Adipocyte (in vitro differentiated cells): ENCODE measurements at regions not wholly inside any gene's neighbourhood (a gene's known extent, or its start where the extent isn't known, plus 50 kb on each side); places are given as distances from the start of the nearest gene placed in this dataset.
A peak's percentile ranks its signal among the peaks of the same experiment; 100 is the strongest.
"Not testable (repeated sequence)": the region's sequence is repeated elsewhere in the genome, so short reads cannot be mapped to it uniquely, and the experiment has no call there.

Source experiments
- DNase-seq: peaks from one replicate; pipeline ENCODE4 v3.0.0-alpha.2; 2015; ENCODE audit warnings: low read depth
- H3K27me3 ChIP-seq: replicated peaks from 2 replicates; pipeline ENCODE4 v1.7.0; 2013; ENCODE audit warnings: mild to moderate bottlenecking, low read length, moderate library complexity; ENCODE audit not compliant: control insufficient read depth, insufficient read depth
- H3K36me3 ChIP-seq: 2 replicates; pipeline ENCODE4 v1.7.0; 2013; ENCODE audit warnings: low read length, mild to moderate bottlenecking, moderate library complexity; ENCODE audit not compliant: control insufficient read depth, insufficient read depth, severe bottlenecking
- H3K4me1 ChIP-seq: 2 replicates; pipeline ENCODE4 v1.7.0; 2013; ENCODE audit warnings: mild to moderate bottlenecking, low read length, moderate library complexity; ENCODE audit not compliant: control insufficient read depth, insufficient read depth
- H3K4me3 ChIP-seq: 2 replicates; pipeline ENCODE4 v1.7.0; 2013; ENCODE audit warnings: mild to moderate bottlenecking, low read length, moderate library complexity
- H3K9ac ChIP-seq: 2 replicates; pipeline ENCODE4 v1.7.0; 2013; ENCODE audit warnings: mild to moderate bottlenecking, low read length, moderate library complexity
- H3K9me3 ChIP-seq: 2 replicates; pipeline ENCODE4 v1.7.0; 2013; ENCODE audit warnings: mild to moderate bottlenecking, low read length, moderate library complexity; ENCODE audit not compliant: control insufficient read depth

- Histone ChIP-seq H3K36me3 (no peaks in the 10 kb centered on the region), H3K9ac (no peak overlapping the region), H3K4me1 (no peaks in the 10 kb centered on the region), H3K4me3 (no peak overlapping the region), H3K27me3 (no peaks in the 10 kb centered on the region), H3K9me3 (no peaks in the 10 kb centered on the region)
- no peak for DNase-seq
Observed at GRCh38 chr1:198948895-198949659, 310.2 kb downstream of the PTPRC start.

- no peaks in the 10 kb centered on the region for H3K27me3 ChIP-seq
- no peaks in the 10 kb centered on the region for H3K4me1 ChIP-seq
- DNase-seq, result no peak
- peaks cover 8% of the 10 kb centered on the region for H3K9me3 ChIP-seq
- H3K9ac ChIP-seq, result no peak overlapping the region
- no peak overlapping the region for H3K4me3 ChIP-seq
- no peaks in the 10 kb centered on the region for H3K36me3 ChIP-seq
Observed at GRCh38 chr1:198950036-198950435, 311.2 kb downstream of the PTPRC start.

- no peak overlapping the region for H3K9ac ChIP-seq
- H3K36me3 ChIP-seq, result no peaks in the 10 kb centered on the region
- no peak for DNase-seq
- H3K4me1 ChIP-seq, result no peaks in the 10 kb centered on the region
- peaks cover 17% of the 10 kb centered on the region for H3K9me3 ChIP-seq
- no peak overlapping the region for H3K4me3 ChIP-seq
- H3K27me3 ChIP-seq, result no peaks in the 10 kb centered on the region
Observed at GRCh38 chr1:198955085-198955484, 316.2 kb downstream of the PTPRC start.

- Histone ChIP-seq H3K4me1 (no peaks in the 10 kb centered on the region), H3K9ac (no peak overlapping the region), H3K36me3 (no peaks in the 10 kb centered on the region), H3K27me3 (no peaks in the 10 kb centered on the region), H3K4me3 (no peak overlapping the region), H3K9me3 (peaks cover 17% of the 10 kb centered on the region)
- no peak for DNase-seq
Observed at GRCh38 chr1:198957044-198957443, 318.2 kb downstream of the PTPRC start.

DNA sequence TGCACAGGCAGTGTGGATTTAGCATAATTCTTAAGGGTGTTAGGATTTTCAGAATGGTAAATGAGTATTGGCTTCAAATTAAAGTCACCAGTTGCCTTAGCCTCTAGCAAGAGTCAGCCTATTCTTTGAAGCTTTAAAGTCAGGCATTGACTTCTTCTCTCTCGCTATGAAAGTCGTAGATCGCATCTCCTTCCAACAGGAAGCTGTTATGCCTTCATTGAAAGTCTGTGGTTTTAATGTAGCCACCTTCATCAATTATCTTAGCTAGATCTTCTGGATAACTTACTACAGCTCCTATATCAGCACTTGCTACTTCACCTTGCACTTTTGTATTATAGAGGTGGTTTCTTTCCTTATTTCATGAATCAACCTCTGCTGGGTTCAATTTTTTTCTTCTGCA lies 320.2 kb downstream of the PTPRC start:
- Histone ChIP-seq H3K4me3 (no peak overlapping the region), H3K4me1 (no peaks in the 10 kb centered on the region), H3K9ac (no peak overlapping the region), H3K9me3 (peaks cover 17% of the 10 kb centered on the region), H3K27me3 (no peaks in the 10 kb centered on the region), H3K36me3 (no peaks in the 10 kb centered on the region)
- DNase-seq, result no peak

GRCh38 chr1:198959676-198960075 lies 320.8 kb downstream of the PTPRC start:
- Histone ChIP-seq H3K4me1 (no peaks in the 10 kb centered on the region), H3K9me3 (peaks cover 13% of the 10 kb centered on the region), H3K27me3 (no peaks in the 10 kb centered on the region), H3K9ac (no peak overlapping the region), H3K36me3 (no peaks in the 10 kb centered on the region), H3K4me3 (no peak overlapping the region)
- DNase-seq, result no peak

- H3K9me3 ChIP-seq, result not testable (repeated sequence)
Observed at GRCh38 chr1:198963796-198964195, 325.0 kb downstream of the PTPRC start.

DNA sequence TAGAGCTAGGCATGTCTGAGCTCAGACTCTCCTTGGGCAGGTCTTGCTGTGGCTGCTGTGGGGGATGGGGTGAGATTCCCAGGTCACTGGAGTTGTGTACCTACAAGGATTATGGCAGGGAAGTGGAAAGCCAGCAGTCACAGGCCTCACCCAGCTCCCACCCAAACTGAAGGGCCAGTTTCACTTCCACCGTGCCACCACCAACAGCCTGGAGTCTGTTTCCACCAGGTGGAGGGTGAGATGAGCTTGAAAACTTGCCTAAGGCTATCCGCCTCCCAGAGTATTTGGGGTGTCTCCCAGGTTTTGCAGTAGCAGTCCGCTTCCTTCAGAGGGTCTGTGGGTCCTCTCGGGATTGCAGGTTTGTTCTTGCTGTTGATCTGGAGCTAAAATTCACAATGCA lies 327.7 kb downstream of the PTPRC start:
- Histone ChIP-seq H3K36me3 (no peaks in the 10 kb centered on the region), H3K9ac (no peak overlapping the region), H3K4me1 (no peaks in the 10 kb centered on the region), H3K9me3 (peaks cover 3% of the 10 kb centered on the region), H3K27me3 (no peaks in the 10 kb centered on the region), H3K4me3 (no peak overlapping the region)
- DNase-seq, result no peak

More at GRCh38 chr1:198963796-198964195, 325.0 kb downstream of the PTPRC start:
- H3K4me1 ChIP-seq, H3K9ac ChIP-seq, H3K36me3 ChIP-seq, H3K4me3 ChIP-seq, DNase-seq, H3K27me3 ChIP-seq: not testable (repeated sequence)

DNA sequence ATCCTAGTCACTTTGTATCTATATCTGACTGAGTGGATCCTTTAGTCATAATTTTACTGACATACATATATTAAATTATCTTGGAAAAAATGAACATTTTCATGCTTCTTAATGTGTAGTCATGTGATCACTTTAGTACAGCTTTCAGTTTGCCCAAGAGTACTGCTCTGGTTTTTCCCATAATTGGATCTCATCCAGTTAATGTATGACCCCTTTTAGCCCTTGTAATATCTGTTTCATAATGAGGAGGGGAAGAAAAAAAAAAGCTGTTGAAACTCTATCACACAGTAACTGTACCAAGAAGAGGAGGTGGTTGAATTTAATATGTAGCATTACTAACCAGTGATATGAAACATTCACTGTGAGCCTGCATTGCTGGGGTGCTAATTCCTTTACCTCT lies 328.7 kb downstream of the PTPRC start:
- H3K4me3 ChIP-seq, result no peak overlapping the region
- no peaks in the 10 kb centered on the region for H3K36me3 ChIP-seq
- H3K9me3 ChIP-seq, result peaks cover 3% of the 10 kb centered on the region
- no peaks in the 10 kb centered on the region for H3K4me1 ChIP-seq
- no peaks in the 10 kb centered on the region for H3K27me3 ChIP-seq
- H3K9ac ChIP-seq, result no peak overlapping the region
- no peak for DNase-seq

- no peaks in the 10 kb centered on the region for H3K4me1 ChIP-seq
- DNase-seq, result no peak
- H3K27me3 ChIP-seq, result no peaks in the 10 kb centered on the region
- no peak overlapping the region for H3K4me3 ChIP-seq
- H3K36me3 ChIP-seq, result no peaks in the 10 kb centered on the region
- peaks cover 3% of the 10 kb centered on the region for H3K9me3 ChIP-seq
- no peak overlapping the region for H3K9ac ChIP-seq
Observed at GRCh38 chr1:198968866-198969265, 330.0 kb downstream of the PTPRC start.

DNA sequence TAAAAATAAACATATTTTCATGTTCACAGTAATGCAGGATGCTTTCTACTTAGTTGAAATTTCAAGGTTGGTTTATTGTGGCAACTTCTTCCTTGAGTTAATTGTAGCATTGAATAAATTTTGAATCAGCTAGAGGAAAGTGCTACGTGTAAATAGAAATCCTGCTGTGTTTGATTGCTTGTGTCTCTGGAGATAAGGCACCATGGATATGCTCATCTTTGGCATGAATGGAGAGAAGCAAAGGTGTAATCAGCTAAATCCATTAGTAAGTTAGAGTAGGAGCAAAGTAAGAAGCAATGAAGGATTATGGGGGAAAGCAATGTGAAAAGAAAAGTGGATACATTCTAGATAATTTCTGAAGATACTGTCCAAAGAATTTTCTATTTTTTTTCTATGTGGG lies 331.1 kb downstream of the PTPRC start:
- Histone ChIP-seq H3K9me3 (peaks cover 3% of the 10 kb centered on the region), H3K4me1 (no peaks in the 10 kb centered on the region), H3K27me3 (no peaks in the 10 kb centered on the region), H3K9ac (no peak overlapping the region), H3K36me3 (no peaks in the 10 kb centered on the region), H3K4me3 (no peak overlapping the region)
- no peak for DNase-seq

GRCh38 chr1:198970916-198971315 lies 332.1 kb downstream of the PTPRC start:
- Histone ChIP-seq H3K4me1 (no peaks in the 10 kb centered on the region), H3K36me3 (no peaks in the 10 kb centered on the region), H3K9me3 (no peaks in the 10 kb centered on the region), H3K4me3 (no peak overlapping the region), H3K9ac (no peak overlapping the region), H3K27me3 (no peaks in the 10 kb centered on the region)
- DNase-seq, result peak; percentile 22
